Chondrocyte (in vitro differentiated cells): ENCODE measurements at regions not wholly inside any gene's neighbourhood (a gene's known extent, or its start where the extent isn't known, plus 50 kb on each side); places are given as distances from the start of the nearest gene placed in this dataset.

Experiments used
- DNase-seq: peaks from one replicate; pipeline ENCODE4 v3.0.0; 2021; ENCODE audit warnings: mixed read lengths, low spot score
- H3K27ac Mint-ChIP-seq: one replicate; pipeline ENCODE4 v1.8.0; 2021; ENCODE audit warnings: mild to moderate bottlenecking, moderate library complexity, mixed read lengths; ENCODE audit not compliant: unreplicated experiment
- H3K27me3 Mint-ChIP-seq: 2 replicates; pipeline ENCODE4 v1.8.0; 2021; ENCODE audit warnings: low read depth, mixed read lengths
- H3K36me3 Mint-ChIP-seq: 2 replicates; pipeline ENCODE4 v1.8.0; 2021; ENCODE audit warnings: low read depth, mixed read lengths
- H3K4me1 Mint-ChIP-seq: 2 replicates; pipeline ENCODE4 v1.8.0; 2021; ENCODE audit warnings: low read depth, mild to moderate bottlenecking, mixed read lengths
- H3K4me3 Mint-ChIP-seq: one replicate; pipeline ENCODE4 v1.8.0; 2021; ENCODE audit warnings: mild to moderate bottlenecking, moderate library complexity, mixed read lengths; ENCODE audit not compliant: unreplicated experiment
- H3K9me3 Mint-ChIP-seq: 2 replicates; pipeline ENCODE4 v1.8.0; 2021; ENCODE audit warnings: low read depth, mixed read lengths
- TF ChIP-seq, protein P1 (sequence below): fragments of 200-600 bp; sonication (generic); IDR thresholded peaks from 2 replicates; pipeline ENCODE4 v1.5.0; 2021; ENCODE audit warnings: antibody characterized with exemption, mild to moderate bottlenecking, moderate library complexity

DNA sequence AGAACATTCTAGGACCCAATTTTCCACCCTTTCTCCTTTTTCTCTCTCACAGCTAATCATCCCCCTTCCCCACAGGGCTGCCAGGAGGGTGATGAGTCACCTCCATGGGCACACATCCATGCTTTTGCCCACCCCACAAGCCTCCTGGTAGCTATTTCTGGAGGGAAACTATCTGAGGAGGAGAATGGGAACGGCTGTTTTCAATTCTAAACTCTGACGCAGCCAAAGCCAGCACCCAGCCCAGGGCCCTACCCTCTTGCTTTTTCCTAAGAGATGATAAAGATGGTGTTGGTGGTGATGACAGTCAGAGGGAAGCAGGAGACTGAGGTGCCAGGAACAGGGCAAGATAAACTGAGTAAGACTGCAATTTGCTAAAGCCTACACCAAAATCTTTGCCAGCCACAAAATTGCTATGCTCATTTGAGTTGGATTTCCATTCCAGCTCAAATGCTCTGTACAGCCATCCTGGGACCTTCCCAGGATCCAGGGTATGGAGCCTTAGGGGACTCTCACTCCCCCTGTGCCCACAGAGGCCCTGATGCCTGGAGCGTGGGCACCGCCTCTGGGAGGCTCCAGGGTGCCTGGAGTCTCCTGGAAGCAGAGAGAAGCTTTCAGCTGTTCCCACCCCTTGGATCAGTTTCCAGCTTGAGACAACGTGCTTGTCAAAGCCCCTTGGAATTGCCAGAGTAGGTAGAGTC lies 62.0 kb upstream of the FZD7 start:
- Mint-ChIP-seq H3K27me3 (no peaks in the 10 kb centered on the region), H3K4me1 (peaks cover 42% of the 10 kb centered on the region), H3K36me3 (no peaks in the 10 kb centered on the region), H3K9me3 (no peaks in the 10 kb centered on the region), H3K4me3 (no peak overlapping the region), H3K27ac (peak overlapping the region; percentile 62)
- TF ChIP-seq, protein P1, sequence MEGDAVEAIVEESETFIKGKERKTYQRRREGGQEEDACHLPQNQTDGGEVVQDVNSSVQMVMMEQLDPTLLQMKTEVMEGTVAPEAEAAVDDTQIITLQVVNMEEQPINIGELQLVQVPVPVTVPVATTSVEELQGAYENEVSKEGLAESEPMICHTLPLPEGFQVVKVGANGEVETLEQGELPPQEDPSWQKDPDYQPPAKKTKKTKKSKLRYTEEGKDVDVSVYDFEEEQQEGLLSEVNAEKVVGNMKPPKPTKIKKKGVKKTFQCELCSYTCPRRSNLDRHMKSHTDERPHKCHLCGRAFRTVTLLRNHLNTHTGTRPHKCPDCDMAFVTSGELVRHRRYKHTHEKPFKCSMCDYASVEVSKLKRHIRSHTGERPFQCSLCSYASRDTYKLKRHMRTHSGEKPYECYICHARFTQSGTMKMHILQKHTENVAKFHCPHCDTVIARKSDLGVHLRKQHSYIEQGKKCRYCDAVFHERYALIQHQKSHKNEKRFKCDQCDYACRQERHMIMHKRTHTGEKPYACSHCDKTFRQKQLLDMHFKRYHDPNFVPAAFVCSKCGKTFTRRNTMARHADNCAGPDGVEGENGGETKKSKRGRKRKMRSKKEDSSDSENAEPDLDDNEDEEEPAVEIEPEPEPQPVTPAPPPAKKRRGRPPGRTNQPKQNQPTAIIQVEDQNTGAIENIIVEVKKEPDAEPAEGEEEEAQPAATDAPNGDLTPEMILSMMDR: no peak
- no peak for DNase-seq

DNA sequence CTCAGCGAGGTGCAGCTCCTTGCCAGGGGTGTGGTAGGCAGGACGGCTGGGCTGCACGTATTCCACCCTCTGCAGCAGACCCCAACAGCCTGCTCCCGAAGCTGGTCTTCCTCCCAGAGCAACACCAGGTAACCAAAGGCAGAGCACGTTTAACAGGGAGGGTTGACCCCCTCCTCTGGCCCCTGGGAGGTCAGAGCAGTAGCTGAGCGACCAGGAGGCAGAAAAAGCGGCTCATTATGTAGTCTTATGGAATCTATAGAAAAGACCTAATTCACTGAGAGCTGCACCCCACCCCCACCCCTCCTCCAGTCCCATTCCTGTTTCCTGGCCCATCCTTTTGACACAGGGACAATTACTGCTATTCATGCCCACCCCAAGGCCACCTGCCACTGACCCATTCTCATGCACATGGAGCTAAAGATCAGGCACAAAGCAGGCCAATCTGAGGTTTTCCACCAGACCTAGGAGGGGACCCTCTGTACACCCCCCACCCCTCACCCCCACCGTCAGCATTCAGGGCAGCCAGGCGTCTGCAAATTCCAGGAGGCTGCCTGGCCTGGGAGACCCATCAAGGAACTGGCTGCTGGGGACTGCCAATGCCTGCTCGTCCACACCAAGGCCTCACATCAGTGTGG lies 60.9 kb upstream of the FZD7 start:
- Mint-ChIP-seq H3K9me3 (no peaks in the 10 kb centered on the region), H3K27me3 (peaks cover 1% of the 10 kb centered on the region), H3K4me3 (no peak overlapping the region), H3K27ac (no peak overlapping the region), H3K36me3 (no peaks in the 10 kb centered on the region), H3K4me1 (peaks cover 37% of the 10 kb centered on the region)
- DNase-seq: no peak
- TF ChIP-seq, protein P1: no peak

DNA sequence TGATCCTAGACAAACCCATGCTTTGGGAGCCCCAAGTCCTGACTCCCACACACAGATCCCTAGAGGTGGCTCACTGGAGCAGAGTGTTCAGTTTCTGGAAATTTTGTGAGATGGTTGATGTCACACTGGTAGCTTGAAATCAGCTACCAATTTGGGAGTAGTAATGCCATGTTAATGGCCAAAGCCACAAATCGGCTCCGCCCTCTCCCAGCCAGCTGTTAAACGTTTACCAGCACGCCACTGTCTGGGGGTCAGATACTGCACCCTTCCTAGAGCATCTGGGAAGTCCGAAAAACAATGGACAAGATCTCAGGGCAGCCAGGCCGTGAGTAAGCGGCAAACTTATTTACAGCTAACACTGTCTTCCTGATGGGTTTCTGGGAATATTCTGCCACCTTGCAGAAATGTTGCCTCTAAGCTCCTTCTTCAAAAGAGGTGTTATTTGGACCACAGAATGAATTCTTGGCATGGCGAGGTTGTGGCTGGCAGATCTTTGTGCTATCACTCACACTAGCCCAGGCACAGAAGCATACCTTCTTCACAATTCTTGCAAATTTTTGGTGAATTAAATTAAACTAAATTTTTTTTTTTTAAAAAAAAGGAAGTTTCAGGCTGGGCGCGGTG lies 60.2 kb upstream of the FZD7 start:
- Mint-ChIP-seq H3K27me3 (peaks cover 3% of the 10 kb centered on the region), H3K36me3 (no peaks in the 10 kb centered on the region), H3K9me3 (no peaks in the 10 kb centered on the region), H3K4me3 (no peak overlapping the region), H3K4me1 (peaks cover 37% of the 10 kb centered on the region), H3K27ac (no peak overlapping the region)
- TF ChIP-seq, protein P1: no peak
- no peak for DNase-seq

DNA sequence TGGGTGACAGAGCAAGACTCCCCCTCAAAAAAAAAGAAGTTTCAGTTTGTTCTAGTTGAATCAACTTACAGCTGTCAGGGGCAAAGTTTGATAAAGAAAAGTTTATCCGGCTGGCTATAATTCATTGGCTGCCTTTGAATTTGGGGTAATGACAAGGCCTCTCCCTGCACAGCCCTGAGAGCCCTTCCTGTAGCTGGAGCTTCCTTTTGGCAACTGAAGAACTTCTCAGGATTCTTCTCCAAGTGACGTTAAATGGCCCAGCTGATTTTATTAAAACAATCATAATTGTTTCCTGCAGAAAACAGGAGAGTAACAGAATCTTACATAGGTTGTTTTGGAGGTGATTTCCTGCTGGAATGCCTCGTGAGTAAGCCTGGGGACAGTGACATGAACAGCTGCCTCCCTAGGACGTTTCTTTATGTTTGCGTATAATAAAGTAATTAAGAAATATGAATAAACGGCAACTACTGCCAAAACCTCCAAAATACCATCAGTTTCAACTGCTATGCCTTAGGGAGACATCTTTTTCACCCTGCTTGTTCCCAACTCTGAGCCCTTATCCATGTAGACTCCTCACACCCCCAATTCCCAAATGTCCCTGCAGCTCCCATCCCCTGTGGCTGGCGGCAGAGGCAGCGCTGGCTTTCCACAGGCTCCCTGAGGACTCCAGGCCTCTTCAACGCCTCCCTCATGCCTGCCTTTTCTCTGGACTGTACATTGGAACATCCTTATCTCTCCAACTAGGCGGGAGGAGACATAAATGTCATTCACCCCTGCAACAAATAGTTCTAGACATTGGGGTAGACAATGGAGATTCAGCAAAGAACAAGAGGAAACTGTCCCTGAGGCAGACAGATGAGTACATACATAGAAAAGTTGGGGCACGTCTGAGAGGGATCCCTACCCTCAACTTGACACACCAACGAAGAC lies 59.2 kb upstream of the FZD7 start:
- Mint-ChIP-seq H3K27ac (no peak overlapping the region), H3K4me1 (peaks cover 35% of the 10 kb centered on the region)

More for the DNA sequence above, 59.2 kb upstream of the FZD7 start:
- Mint-ChIP-seq H3K27me3 (peaks cover 3% of the 10 kb centered on the region), H3K4me3 (no peak overlapping the region), H3K9me3 (no peaks in the 10 kb centered on the region), H3K36me3 (no peaks in the 10 kb centered on the region)
- no peak for DNase-seq
- TF ChIP-seq, protein P1: no peak
